Astrocyte (in vitro differentiated cells and primary cell): ENCODE measurements at regions not wholly inside any gene's neighbourhood (a gene's known extent, or its start where the extent isn't known, plus 50 kb on each side); places are given as distances from the start of the nearest gene placed in this dataset.

ENCODE experiments used
- DNase-seq: peaks from one replicate; pipeline ENCODE4 v3.0.0-alpha.2; 2010; ENCODE audit warnings: low read depth
- FAIRE-seq: peaks from 2 replicates; lab custom pipeline; 2011; peaks lifted over from hg19 to GRCh38; lab: Jason Lieb, UNC
- H2AFZ ChIP-seq: 2 replicates; pipeline ENCODE4 v1.6.0; 2012; ENCODE audit warnings: low read depth, low read length, inconsistent platforms
- H3K27ac ChIP-seq: 2 replicates; pipeline ENCODE4 v1.5.1; 2011; ENCODE audit warnings: low read depth, low read length, inconsistent platforms
- H3K27me3 ChIP-seq: 2 replicates; pipeline ENCODE4 v1.6.0; 2011; ENCODE audit warnings: low read length, inconsistent platforms; ENCODE audit not compliant: insufficient read depth
- H3K36me3 ChIP-seq: 2 replicates; pipeline ENCODE4 v1.5.1; 2011; ENCODE audit warnings: low read length, inconsistent platforms; ENCODE audit not compliant: insufficient read depth
- H3K4me1 ChIP-seq: 2 replicates; pipeline ENCODE4 v1.5.1; 2011; ENCODE audit warnings: low read length, inconsistent platforms; ENCODE audit not compliant: insufficient read depth
- H3K4me2 ChIP-seq: 2 replicates; pipeline ENCODE4 v1.6.0; 2012; ENCODE audit warnings: low read length, inconsistent platforms
- H3K4me3 ChIP-seq: 2 replicates; pipeline ENCODE4 v1.5.1; 2011; ENCODE audit warnings: low read depth, mild to moderate bottlenecking, low read length, inconsistent platforms; ENCODE audit not compliant: insufficient read depth
- H3K79me2 ChIP-seq: 2 replicates; pipeline ENCODE4 v1.6.0; 2012; ENCODE audit warnings: mild to moderate bottlenecking, low read length, inconsistent platforms; ENCODE audit not compliant: insufficient read depth
- H3K9ac ChIP-seq: 2 replicates; pipeline ENCODE4 v1.6.0; 2012; ENCODE audit warnings: mild to moderate bottlenecking, low read length, inconsistent platforms
- H3K9me3 ChIP-seq: 2 replicates; pipeline ENCODE4 v1.5.1; 2012; ENCODE audit warnings: low read depth, mild to moderate bottlenecking, low read length, inconsistent platforms; ENCODE audit not compliant: insufficient read depth
- H4K20me1 ChIP-seq: 2 replicates; pipeline ENCODE4 v1.6.0; 2012; ENCODE audit warnings: low read length, inconsistent platforms; ENCODE audit not compliant: insufficient read depth
- H3K27ac Mint-ChIP-seq: one replicate; pipeline ENCODE4 v1.8.0; 2021; ENCODE audit warnings: mild to moderate bottlenecking, mixed read lengths; ENCODE audit not compliant: unreplicated experiment
- H3K27me3 Mint-ChIP-seq: one replicate; pipeline ENCODE4 v1.8.0; 2021; ENCODE audit warnings: low read depth, mixed read lengths; ENCODE audit not compliant: unreplicated experiment
- H3K36me3 Mint-ChIP-seq: one replicate; pipeline ENCODE4 v1.8.0; 2021; ENCODE audit warnings: low read depth, mixed read lengths; ENCODE audit not compliant: unreplicated experiment
- H3K4me1 Mint-ChIP-seq: one replicate; pipeline ENCODE4 v1.8.0; 2021; ENCODE audit warnings: low read depth, mixed read lengths; ENCODE audit not compliant: unreplicated experiment
- H3K4me3 Mint-ChIP-seq: one replicate; pipeline ENCODE4 v1.8.0; 2021; ENCODE audit warnings: mild to moderate bottlenecking, moderate library complexity, mixed read lengths; ENCODE audit not compliant: unreplicated experiment
- H3K9me3 Mint-ChIP-seq: one replicate; pipeline ENCODE4 v1.8.0; 2021; ENCODE audit warnings: mild to moderate bottlenecking, mixed read lengths; ENCODE audit not compliant: unreplicated experiment
- CTCF ChIP-seq: IDR thresholded peaks from 2 replicates; pipeline ENCODE4 v1.5.1; 2011; ENCODE audit warnings: low read depth, mild to moderate bottlenecking, inconsistent platforms, low read length, moderate library complexity; ENCODE audit not compliant: insufficient read depth
- EZH2 ChIP-seq: IDR thresholded peaks from 2 replicates; pipeline ENCODE4 v1.6.1; 2012; ENCODE audit warnings: mild to moderate bottlenecking, low read length, inconsistent platforms; ENCODE audit not compliant: insufficient read depth

- TF ChIP-seq EZH2 (no peak), CTCF (no peak)
- Mint-ChIP-seq H3K27me3 (no peaks in the 10 kb centered on the region), H3K4me3 (no peak overlapping the region), H3K27ac (no peak overlapping the region), H3K4me1 (no peaks in the 10 kb centered on the region), H3K36me3 (no peaks in the 10 kb centered on the region), H3K9me3 (no peaks in the 10 kb centered on the region)
- no peaks in the 10 kb centered on the region for H4K20me1 ChIP-seq
- H2AFZ ChIP-seq: no peak overlapping the region
- H3K4me2 ChIP-seq: no peak overlapping the region
- no peak overlapping the region for H3K9ac ChIP-seq
- H3K27me3 ChIP-seq: no peaks in the 10 kb centered on the region
- FAIRE-seq (no peak), DNase-seq (no peak)
- H3K27ac ChIP-seq: no peak overlapping the region
- H3K36me3 ChIP-seq: no peaks in the 10 kb centered on the region
- H3K4me3 ChIP-seq: no peak overlapping the region
- H3K4me1 ChIP-seq: no peaks in the 10 kb centered on the region
- no peaks in the 10 kb centered on the region for H3K9me3 ChIP-seq
- H3K79me2 ChIP-seq: no peaks in the 10 kb centered on the region
Observed at GRCh38 chr4:63607169-63607872, 801.9 kb downstream of the TECRL start.

- Mint-ChIP-seq H3K36me3 (no peaks in the 10 kb centered on the region), H3K27ac (no peak overlapping the region), H3K4me1 (no peaks in the 10 kb centered on the region), H3K4me3 (no peak overlapping the region), H3K27me3 (no peaks in the 10 kb centered on the region), H3K9me3 (peaks cover 12% of the 10 kb centered on the region)
- no peaks in the 10 kb centered on the region for H3K36me3 ChIP-seq
- H4K20me1 ChIP-seq: no peaks in the 10 kb centered on the region
- no peak overlapping the region for H3K4me3 ChIP-seq
- H3K4me2 ChIP-seq: no peak overlapping the region
- no peak overlapping the region for H3K27ac ChIP-seq
- DNase-seq: no peak
- no peak for FAIRE-seq
- H3K9me3 ChIP-seq: no peaks in the 10 kb centered on the region
- TF ChIP-seq CTCF: no peak
- no peak for TF ChIP-seq EZH2
- H2AFZ ChIP-seq: no peak overlapping the region
- no peaks in the 10 kb centered on the region for H3K79me2 ChIP-seq
- H3K9ac ChIP-seq: no peak overlapping the region
- no peaks in the 10 kb centered on the region for H3K27me3 ChIP-seq
- H3K4me1 ChIP-seq: no peaks in the 10 kb centered on the region
Observed at GRCh38 chr4:63589796-63590195, 819.5 kb downstream of the TECRL start.

- Histone ChIP-seq H3K27me3 (no peaks in the 10 kb centered on the region), H3K4me3 (no peak overlapping the region), H3K9me3 (peaks cover 4% of the 10 kb centered on the region), H3K9ac (no peak overlapping the region), H4K20me1 (no peaks in the 10 kb centered on the region), H3K36me3 (no peaks in the 10 kb centered on the region), H3K4me1 (no peaks in the 10 kb centered on the region), H3K4me2 (no peak overlapping the region), H2AFZ (no peak overlapping the region), H3K27ac (no peak overlapping the region), H3K79me2 (no peaks in the 10 kb centered on the region)
- TF ChIP-seq EZH2: no peak
- TF ChIP-seq CTCF: no peak
- Mint-ChIP-seq H3K36me3 (no peaks in the 10 kb centered on the region), H3K27me3 (no peaks in the 10 kb centered on the region), H3K27ac (no peak overlapping the region), H3K4me3 (no peak overlapping the region), H3K9me3 (peaks cover 4% of the 10 kb centered on the region), H3K4me1 (no peaks in the 10 kb centered on the region)
- no peak for FAIRE-seq
- DNase-seq: no peak
Observed at GRCh38 chr4:63583561-63583960, 825.7 kb downstream of the TECRL start.
